ENCODE measurements at regions not wholly inside any gene's neighbourhood (a gene's known extent, or its start where the extent isn't known, plus 50 kb on each side); places are given as distances from the start of the nearest gene placed in this dataset.

GRCh38 chr11:116230438-116230837 lies 542.3 kb downstream of the BUD13 start:
- Histone ChIP-seq H3K9ac (ENCODE audit: low read length) (no peak overlapping the region), H3K27me3 (ENCODE audit: control insufficient read depth, insufficient read depth, low read length) (no peaks in the 10 kb centered on the region), H3K9me3 (ENCODE audit: control insufficient read depth, low read depth, low read length) (no peaks in the 10 kb centered on the region), H3K4me3 (ENCODE audit: low read length) (no peak overlapping the region), H3K36me3 (ENCODE audit: control insufficient read depth, low read depth, low read length) (no peaks in the 10 kb centered on the region), H3K4me1 (ENCODE audit: control insufficient read depth, low read depth, low read length) (peaks cover 6% of the 10 kb centered on the region), H3K27ac (ENCODE audit: low read length) (no peak overlapping the region)

- H3K4me1 ChIP-seq (ENCODE audit: control insufficient read depth, low read depth, low read length) = peaks cover 13% of the 10 kb centered on the region
- no peak overlapping the region for H3K27ac ChIP-seq (ENCODE audit: low read length)
- H3K36me3 ChIP-seq (ENCODE audit: control insufficient read depth, low read depth, low read length) = no peaks in the 10 kb centered on the region
- no peak overlapping the region for H3K4me3 ChIP-seq (ENCODE audit: low read length)
- H3K9me3 ChIP-seq (ENCODE audit: control insufficient read depth, low read depth, low read length) = no peaks in the 10 kb centered on the region
- no peak overlapping the region for H3K9ac ChIP-seq (ENCODE audit: low read length)
- H3K27me3 ChIP-seq (ENCODE audit: control insufficient read depth, insufficient read depth, low read length) = no peaks in the 10 kb centered on the region
These were observed 543.4 kb downstream of the BUD13 start for GRCh38 chr11:116229236-116229970.

- no peaks in the 10 kb centered on the region for H3K9me3 ChIP-seq (ENCODE audit: control insufficient read depth, low read depth, low read length)
- H3K27me3 ChIP-seq (ENCODE audit: control insufficient read depth, insufficient read depth, low read length) = no peaks in the 10 kb centered on the region
- H3K36me3 ChIP-seq (ENCODE audit: control insufficient read depth, low read depth, low read length) = no peaks in the 10 kb centered on the region
- no peak overlapping the region for H3K4me3 ChIP-seq (ENCODE audit: low read length)
- H3K9ac ChIP-seq (ENCODE audit: low read length) = no peak overlapping the region
- peaks cover 13% of the 10 kb centered on the region for H3K4me1 ChIP-seq (ENCODE audit: control insufficient read depth, low read depth, low read length)
- H3K27ac ChIP-seq (ENCODE audit: low read length) = no peak overlapping the region
These were observed 546.1 kb downstream of the BUD13 start for GRCh38 chr11:116226731-116227130.

GRCh38 chr11:116225784-116226585 lies 546.8 kb downstream of the BUD13 start:
- H3K27me3 ChIP-seq (ENCODE audit: control insufficient read depth, insufficient read depth, low read length) = no peaks in the 10 kb centered on the region
- H3K36me3 ChIP-seq (ENCODE audit: control insufficient read depth, low read depth, low read length) = no peaks in the 10 kb centered on the region
- no peak overlapping the region for H3K27ac ChIP-seq (ENCODE audit: low read length)
- no peak overlapping the region for H3K4me3 ChIP-seq (ENCODE audit: low read length)
- H3K9me3 ChIP-seq (ENCODE audit: control insufficient read depth, low read depth, low read length) = no peaks in the 10 kb centered on the region
- H3K4me1 ChIP-seq (ENCODE audit: control insufficient read depth, low read depth, low read length) = peaks cover 13% of the 10 kb centered on the region
- no peak overlapping the region for H3K9ac ChIP-seq (ENCODE audit: low read length)

GRCh38 chr11:116225236-116225635 lies 547.6 kb downstream of the BUD13 start:
- H3K9ac ChIP-seq (ENCODE audit: low read length) = no peak overlapping the region
- peaks cover 13% of the 10 kb centered on the region for H3K4me1 ChIP-seq (ENCODE audit: control insufficient read depth, low read depth, low read length)
- H3K27ac ChIP-seq (ENCODE audit: low read length) = no peak overlapping the region

GRCh38 chr11:116224889-116225200 lies 547.9 kb downstream of the BUD13 start:
- no peak overlapping the region for H3K4me3 ChIP-seq (ENCODE audit: low read length)
- H3K9me3 ChIP-seq (ENCODE audit: control insufficient read depth, low read depth, low read length) = no peaks in the 10 kb centered on the region
- H3K36me3 ChIP-seq (ENCODE audit: control insufficient read depth, low read depth, low read length) = no peaks in the 10 kb centered on the region
- H3K27ac ChIP-seq (ENCODE audit: low read length) = no peak overlapping the region
- peaks cover 13% of the 10 kb centered on the region for H3K4me1 ChIP-seq (ENCODE audit: control insufficient read depth, low read depth, low read length)
- no peak overlapping the region for H3K9ac ChIP-seq (ENCODE audit: low read length)
- no peaks in the 10 kb centered on the region for H3K27me3 ChIP-seq (ENCODE audit: control insufficient read depth, insufficient read depth, low read length)

More at GRCh38 chr11:116225236-116225635, 547.6 kb downstream of the BUD13 start:
- no peaks in the 10 kb centered on the region for H3K9me3 ChIP-seq (ENCODE audit: control insufficient read depth, low read depth, low read length)
- H3K27me3 ChIP-seq (ENCODE audit: control insufficient read depth, insufficient read depth, low read length) = no peaks in the 10 kb centered on the region
- H3K4me3 ChIP-seq (ENCODE audit: low read length) = no peak overlapping the region
- H3K36me3 ChIP-seq (ENCODE audit: control insufficient read depth, low read depth, low read length) = no peaks in the 10 kb centered on the region

- peaks cover 13% of the 10 kb centered on the region for H3K4me1 ChIP-seq (ENCODE audit: control insufficient read depth, low read depth, low read length)
- no peaks in the 10 kb centered on the region for H3K27me3 ChIP-seq (ENCODE audit: control insufficient read depth, insufficient read depth, low read length)
- no peak overlapping the region for H3K4me3 ChIP-seq (ENCODE audit: low read length)
- H3K9me3 ChIP-seq (ENCODE audit: control insufficient read depth, low read depth, low read length) = no peaks in the 10 kb centered on the region
- H3K27ac ChIP-seq (ENCODE audit: low read length) = no peak overlapping the region
- no peak overlapping the region for H3K9ac ChIP-seq (ENCODE audit: low read length)
- no peaks in the 10 kb centered on the region for H3K36me3 ChIP-seq (ENCODE audit: control insufficient read depth, low read depth, low read length)
These were observed 548.5 kb downstream of the BUD13 start for GRCh38 chr11:116224154-116224888.

- Histone ChIP-seq H3K27ac (ENCODE audit: low read length) (no peak overlapping the region), H3K36me3 (ENCODE audit: control insufficient read depth, low read depth, low read length) (no peaks in the 10 kb centered on the region), H3K27me3 (ENCODE audit: control insufficient read depth, insufficient read depth, low read length) (no peaks in the 10 kb centered on the region), H3K9ac (ENCODE audit: low read length) (no peak overlapping the region), H3K9me3 (ENCODE audit: control insufficient read depth, low read depth, low read length) (no peaks in the 10 kb centered on the region), H3K4me1 (ENCODE audit: control insufficient read depth, low read depth, low read length) (peaks cover 13% of the 10 kb centered on the region), H3K4me3 (ENCODE audit: low read length) (no peak overlapping the region)
These were observed 551.4 kb downstream of the BUD13 start for GRCh38 chr11:116221351-116221750.

- Histone ChIP-seq H3K4me3 (ENCODE audit: low read length) (no peak overlapping the region), H3K27ac (ENCODE audit: low read length) (no peak overlapping the region), H3K36me3 (ENCODE audit: control insufficient read depth, low read depth, low read length) (no peaks in the 10 kb centered on the region), H3K27me3 (ENCODE audit: control insufficient read depth, insufficient read depth, low read length) (no peaks in the 10 kb centered on the region), H3K4me1 (ENCODE audit: control insufficient read depth, low read depth, low read length) (no peaks in the 10 kb centered on the region), H3K9me3 (ENCODE audit: control insufficient read depth, low read depth, low read length) (no peaks in the 10 kb centered on the region), H3K9ac (ENCODE audit: low read length) (no peak overlapping the region)
These were observed 553.6 kb downstream of the BUD13 start for GRCh38 chr11:116219171-116219635.

GRCh38 chr11:116217441-116217840 lies 555.3 kb downstream of the BUD13 start:
- Histone ChIP-seq H3K9me3 (ENCODE audit: control insufficient read depth, low read depth, low read length) (no peaks in the 10 kb centered on the region), H3K4me3 (ENCODE audit: low read length) (no peak overlapping the region), H3K36me3 (ENCODE audit: control insufficient read depth, low read depth, low read length) (no peaks in the 10 kb centered on the region), H3K9ac (ENCODE audit: low read length) (no peak overlapping the region), H3K4me1 (ENCODE audit: control insufficient read depth, low read depth, low read length) (no peaks in the 10 kb centered on the region), H3K27me3 (ENCODE audit: control insufficient read depth, insufficient read depth, low read length) (no peaks in the 10 kb centered on the region), H3K27ac (ENCODE audit: low read length) (no peak overlapping the region)

GRCh38 chr11:116217006-116217405 lies 555.8 kb downstream of the BUD13 start:
- H3K27me3 ChIP-seq (ENCODE audit: control insufficient read depth, insufficient read depth, low read length) = no peaks in the 10 kb centered on the region
- H3K4me1 ChIP-seq (ENCODE audit: control insufficient read depth, low read depth, low read length) = no peaks in the 10 kb centered on the region
- no peak overlapping the region for H3K9ac ChIP-seq (ENCODE audit: low read length)
- no peaks in the 10 kb centered on the region for H3K9me3 ChIP-seq (ENCODE audit: control insufficient read depth, low read depth, low read length)
- H3K36me3 ChIP-seq (ENCODE audit: control insufficient read depth, low read depth, low read length) = no peaks in the 10 kb centered on the region
- H3K4me3 ChIP-seq (ENCODE audit: low read length) = no peak overlapping the region
- no peak overlapping the region for H3K27ac ChIP-seq (ENCODE audit: low read length)

All from iPS-18a (cell line).